ENCODE measurements at regions not wholly inside any gene's neighbourhood (a gene's known extent, or its start where the extent isn't known, plus 50 kb on each side); places are given as distances from the start of the nearest gene placed in this dataset.
"Not testable (repeated sequence)": the region's sequence is repeated elsewhere in the genome, so short reads cannot be mapped to it uniquely, and the experiment has no call there.

DNA sequence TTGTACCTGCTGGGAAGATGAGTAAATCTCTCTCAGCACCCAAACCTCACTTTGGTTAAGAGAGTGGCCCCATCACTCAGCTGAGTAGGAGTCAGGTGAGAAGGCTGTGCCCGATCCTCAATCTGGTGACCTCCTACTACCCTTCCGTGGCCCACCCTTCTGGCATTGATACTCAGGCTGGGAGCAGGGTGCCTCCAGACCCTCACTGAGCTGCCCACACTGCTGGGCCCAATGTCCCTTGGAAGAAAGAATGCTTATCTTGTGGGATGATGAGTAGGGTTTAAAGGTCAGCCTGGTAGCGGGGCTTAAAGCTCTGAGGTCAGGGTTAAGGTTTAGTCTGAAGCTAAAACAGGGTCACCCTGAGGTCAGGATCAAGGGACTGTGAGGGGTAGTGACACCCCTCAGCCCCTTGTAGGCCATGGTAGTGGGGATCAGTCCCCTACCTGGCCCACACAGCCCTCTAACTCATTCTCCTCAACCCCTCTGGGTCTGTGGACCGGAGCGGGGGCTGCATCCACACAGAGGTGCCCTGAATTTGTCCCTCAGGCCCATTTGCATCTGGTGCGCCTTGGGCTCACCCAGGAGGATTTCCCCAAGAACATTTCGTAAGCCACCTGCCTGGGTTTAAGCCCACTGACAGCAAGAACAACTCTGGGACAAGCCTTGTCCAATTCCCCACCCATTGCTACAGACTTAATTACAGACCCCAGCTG, 123.8 kb downstream of the CYP26B1 start:
- Histone ChIP-seq H3K36me3 (ENCODE audit: insufficient read depth in 1 of 2, low read depth in 1 of 2) (no peaks in the 10 kb centered on the region), H3K4me3 (no peak overlapping the region), H3K4me1 (no peaks in the 10 kb centered on the region), H3K27me3 (ENCODE audit: insufficient read depth in 3 of 3, low read length in 2 of 3) (no peaks in the 10 kb centered on the region), H3K27ac (no peak overlapping the region), H3K9me3 (no peaks in the 10 kb centered on the region)
- ATAC-seq (no peak), DNase-seq (no peak)
- 95 to 98% (median 96%) methylated on average over 7 of the region's 7 CpGs for WGBS, 3 donors
- TF ChIP-seq, protein P1, sequence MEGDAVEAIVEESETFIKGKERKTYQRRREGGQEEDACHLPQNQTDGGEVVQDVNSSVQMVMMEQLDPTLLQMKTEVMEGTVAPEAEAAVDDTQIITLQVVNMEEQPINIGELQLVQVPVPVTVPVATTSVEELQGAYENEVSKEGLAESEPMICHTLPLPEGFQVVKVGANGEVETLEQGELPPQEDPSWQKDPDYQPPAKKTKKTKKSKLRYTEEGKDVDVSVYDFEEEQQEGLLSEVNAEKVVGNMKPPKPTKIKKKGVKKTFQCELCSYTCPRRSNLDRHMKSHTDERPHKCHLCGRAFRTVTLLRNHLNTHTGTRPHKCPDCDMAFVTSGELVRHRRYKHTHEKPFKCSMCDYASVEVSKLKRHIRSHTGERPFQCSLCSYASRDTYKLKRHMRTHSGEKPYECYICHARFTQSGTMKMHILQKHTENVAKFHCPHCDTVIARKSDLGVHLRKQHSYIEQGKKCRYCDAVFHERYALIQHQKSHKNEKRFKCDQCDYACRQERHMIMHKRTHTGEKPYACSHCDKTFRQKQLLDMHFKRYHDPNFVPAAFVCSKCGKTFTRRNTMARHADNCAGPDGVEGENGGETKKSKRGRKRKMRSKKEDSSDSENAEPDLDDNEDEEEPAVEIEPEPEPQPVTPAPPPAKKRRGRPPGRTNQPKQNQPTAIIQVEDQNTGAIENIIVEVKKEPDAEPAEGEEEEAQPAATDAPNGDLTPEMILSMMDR (IDR thresholded peaks at IDR 0.05) = no peak
- intact Hi-C loops (cut with DNase I) = loop anchor here in 1 of 2 donors (10.0 kb wide), 1 partner anchor 111 kb away; no protein-coding TSS in a partner anchor

DNA sequence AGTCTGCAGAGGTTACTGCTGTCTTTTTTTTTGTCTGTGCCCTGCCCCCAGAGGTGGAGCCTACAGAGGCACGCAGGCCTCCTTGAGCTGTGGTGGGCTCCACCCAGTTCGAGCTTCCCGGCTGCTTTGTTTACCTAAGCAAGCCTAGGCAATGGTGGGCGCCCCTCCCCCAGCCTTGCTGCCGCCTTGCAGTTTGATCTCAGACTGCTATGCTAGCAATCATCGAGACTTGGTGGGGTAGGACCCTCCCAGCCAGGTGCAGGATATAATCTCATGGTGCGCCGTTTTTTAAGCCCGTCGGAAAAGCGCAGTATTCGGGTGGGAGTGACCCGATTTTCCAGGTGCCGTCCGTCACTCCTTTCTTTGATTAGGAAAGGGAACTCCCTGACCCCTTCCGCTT, 126.3 kb downstream of the CYP26B1 start:
- H3K4me1 ChIP-seq; H3K36me3 ChIP-seq (ENCODE audit: insufficient read depth in 1 of 2, low read depth in 1 of 2); H3K27me3 ChIP-seq (ENCODE audit: insufficient read depth in 3 of 3, low read length in 2 of 3); H3K27ac ChIP-seq; H3K4me3 ChIP-seq; H3K9me3 ChIP-seq; DNase-seq; ATAC-seq: not testable (repeated sequence)
- WGBS, 3 donors = 79 to 91% (median 86%) methylated on average over 12 to 15 of the region's 16 CpGs
- intact Hi-C loops (cut with DNase I) = loop anchor here in 1 of 2 donors (10.0 kb wide), 1 partner anchor 113 kb away; no protein-coding TSS in a partner anchor

DNA sequence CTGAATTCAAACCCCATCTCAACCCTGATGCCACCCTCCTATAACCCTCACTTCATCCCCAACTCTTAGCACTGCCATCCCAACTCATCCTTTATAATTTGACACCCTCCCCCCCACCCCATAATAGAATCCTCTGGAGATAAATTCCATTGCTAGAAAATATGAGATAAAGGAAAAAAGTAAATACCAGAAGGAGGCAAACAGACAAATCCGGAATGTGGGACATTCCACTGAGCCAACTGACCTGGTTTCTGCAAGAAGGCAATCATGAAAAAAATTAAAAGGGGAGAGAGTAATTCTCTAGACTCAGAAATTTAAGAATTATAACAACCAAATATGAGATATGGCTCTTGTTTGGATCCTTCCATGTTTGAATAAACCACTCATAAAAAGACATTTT, 132.4 kb downstream of the CYP26B1 start:
- no peak for ATAC-seq
- TF ChIP-seq, protein P1 (IDR thresholded peaks at IDR 0.05) = no peak
- intact Hi-C loops (cut with DNase I) = no loop called here

DNA sequence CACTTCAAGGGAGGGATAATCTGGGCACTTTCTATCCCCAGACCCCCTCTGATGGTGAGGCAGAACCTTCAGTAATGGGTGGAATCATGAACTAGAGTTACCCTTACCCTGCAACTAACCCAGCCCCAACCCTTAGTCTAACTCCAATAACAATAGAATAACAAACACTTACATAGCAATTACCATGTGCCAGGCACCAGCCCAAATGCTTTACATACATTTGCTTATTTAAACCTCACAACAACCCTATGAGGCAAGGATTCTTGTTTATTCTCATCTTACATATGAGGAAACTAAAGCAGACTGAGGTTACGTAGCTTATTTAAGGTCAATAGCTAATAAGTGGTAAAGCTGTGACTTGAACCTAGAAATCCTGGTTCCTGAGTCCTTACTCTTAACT, 132.8 kb downstream of the CYP26B1 start:
- 89 to 97% (median 94%) methylated on average over 1 of the region's 1 CpG for WGBS, 3 donors
- DNase-seq = no peak

More for the DNA sequence above, 132.4 kb downstream of the CYP26B1 start:
- H3K27me3 ChIP-seq (ENCODE audit: insufficient read depth in 3 of 3, low read length in 2 of 3) = no peaks in the 10 kb centered on the region
- no peak for DNase-seq
- WGBS, 3 donors = 41 to 59% (median 57%) methylated on average over 1 of the region's 1 CpG
- no peak overlapping the region for H3K4me3 ChIP-seq
- no peaks in the 10 kb centered on the region for H3K9me3 ChIP-seq
- no peak overlapping the region for H3K27ac ChIP-seq
- H3K4me1 ChIP-seq = no peaks in the 10 kb centered on the region
- no peaks in the 10 kb centered on the region for H3K36me3 ChIP-seq (ENCODE audit: insufficient read depth in 1 of 2, low read depth in 1 of 2)

DNA sequence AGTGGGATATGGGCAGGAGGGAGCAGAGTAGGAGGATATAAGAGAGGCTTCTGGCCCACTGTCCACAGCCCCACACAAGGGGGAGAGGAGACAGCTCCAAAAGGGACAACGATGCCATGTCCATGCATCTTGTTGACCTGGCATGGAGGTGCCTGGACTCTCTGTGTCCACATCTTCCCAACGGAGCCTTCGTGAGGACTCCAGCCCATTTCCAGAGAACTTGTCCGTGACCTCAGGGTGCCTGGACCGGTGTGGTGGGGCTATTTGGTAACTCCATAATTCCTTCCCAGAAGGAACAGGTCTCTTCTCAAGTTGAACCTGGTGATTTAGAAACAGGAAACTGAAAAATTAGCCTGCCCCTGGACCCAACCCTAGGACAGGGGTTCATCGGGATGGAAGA, 133.9 kb downstream of the CYP26B1 start:
- Histone ChIP-seq H3K36me3 (ENCODE audit: insufficient read depth in 1 of 2, low read depth in 1 of 2) (no peaks in the 10 kb centered on the region), H3K4me3 (no peak overlapping the region), H3K27ac (no peak overlapping the region), H3K9me3 (no peaks in the 10 kb centered on the region), H3K27me3 (ENCODE audit: insufficient read depth in 3 of 3, low read length in 2 of 3) (no peaks in the 10 kb centered on the region), H3K4me1 (no peaks in the 10 kb centered on the region)
- intact Hi-C loops (cut with DNase I) = no loop called here
- no peak for ATAC-seq
- 93 to 96% (median 94%) methylated on average over 6 of the region's 6 CpGs for WGBS, 3 donors
- DNase-seq = no peak
- TF ChIP-seq, protein P1 (IDR thresholded peaks at IDR 0.05) = no peak

More for the DNA sequence above, 132.8 kb downstream of the CYP26B1 start:
- TF ChIP-seq, protein P1 (IDR thresholded peaks at IDR 0.05) = no peak
- H3K9me3 ChIP-seq = no peaks in the 10 kb centered on the region
- no peaks in the 10 kb centered on the region for H3K36me3 ChIP-seq (ENCODE audit: insufficient read depth in 1 of 2, low read depth in 1 of 2)
- intact Hi-C loops (cut with DNase I) = no loop called here
- no peaks in the 10 kb centered on the region for H3K27me3 ChIP-seq (ENCODE audit: insufficient read depth in 3 of 3, low read length in 2 of 3)
- no peak overlapping the region for H3K27ac ChIP-seq
- H3K4me1 ChIP-seq = no peaks in the 10 kb centered on the region
- no peak overlapping the region for H3K4me3 ChIP-seq
- ATAC-seq = no peak

Data from psoas muscle (tissue), 7 donors.